D721Med (cell line): ENCODE measurements at regions not wholly inside any gene's neighbourhood (a gene's known extent, or its start where the extent isn't known, plus 50 kb on each side); places are given as distances from the start of the nearest gene placed in this dataset.

Source experiments
- DNase-seq: peaks from one replicate; pipeline ENCODE4 v3.0.0; 2011; ENCODE audit warnings: low spot score; ENCODE audit not compliant: insufficient read length
- FAIRE-seq: peaks from 2 replicates; lab custom pipeline; 2011; peaks lifted over from hg19 to GRCh38; lab: Jason Lieb, UNC
- CTCF ChIP-seq: IDR thresholded peaks from 2 replicates; pipeline ENCODE4 v1.5.1; 2012; ENCODE audit warnings: mild to moderate bottlenecking, control low read depth; ENCODE audit not compliant: insufficient read depth; ENCODE audit errors: missing control alignments

- DNase-seq: no peak
- FAIRE-seq: no peak
- TF ChIP-seq CTCF: no peak
Measured at GRCh38 chr9:71590362-71590761, 178.0 kb downstream of the CEMIP2 start.

GRCh38 chr9:71589612-71590011, 178.7 kb downstream of the CEMIP2 start:
- DNase-seq: no peak
- TF ChIP-seq CTCF: no peak
- FAIRE-seq: no peak

GRCh38 chr9:71587576-71588362, 180.5 kb downstream of the CEMIP2 start:
- no peak for DNase-seq
- FAIRE-seq: no peak
- TF ChIP-seq CTCF: no peak

- FAIRE-seq (no peak), DNase-seq (no peak)
- no peak for TF ChIP-seq CTCF
Measured at GRCh38 chr9:71583792-71584191, 184.5 kb downstream of the CEMIP2 start.

GRCh38 chr9:71582347-71582746, 186.0 kb downstream of the CEMIP2 start:
- FAIRE-seq (no peak), DNase-seq (no peak)
- TF ChIP-seq CTCF: no peak

- FAIRE-seq: no peak
- no peak for TF ChIP-seq CTCF
- no peak for DNase-seq
Measured at GRCh38 chr9:71581101-71581500, 187.2 kb downstream of the CEMIP2 start.

- TF ChIP-seq CTCF: no peak
- DNase-seq (no peak), FAIRE-seq (no peak)
Measured at GRCh38 chr9:71571186-71571585, 197.1 kb downstream of the CEMIP2 start.
